ENCODE measurements at regions not wholly inside any gene's neighbourhood (a gene's known extent, or its start where the extent isn't known, plus 50 kb on each side); places are given as distances from the start of the nearest gene placed in this dataset.

- no peak for DNase-seq
These were observed 310.7 kb upstream of the CDH4 start for GRCh38 chr20:60941379-60941778.

GRCh38 chr20:60947819-60948218 lies 304.2 kb upstream of the CDH4 start:
- H3K9me3 ChIP-seq = no peaks in the 10 kb centered on the region
- TF ChIP-seq CTCF (IDR thresholded peaks at IDR 0.05) = no peak
- peaks cover 0 to 9% (median 0%) of the 10 kb centered on the region in 7 donors for H3K27me3 ChIP-seq
- no peak overlapping the region for H3K4me3 ChIP-seq
- intact Hi-C loops (cut with DNase I) = no loop called here
- H3K4me1 ChIP-seq = no peaks in the 10 kb centered on the region
- no peak overlapping the region for H3K27ac ChIP-seq
- 82 to 85% methylated on average over 7 of the region's 7 CpGs for WGBS, 2 donors
- ATAC-seq (no peak), DNase-seq (no peak)
- H3K36me3 ChIP-seq = no peaks in the 10 kb centered on the region

More at GRCh38 chr20:60941379-60941778, 310.7 kb upstream of the CDH4 start:
- H3K4me3 ChIP-seq = no peak overlapping the region
- H3K27ac ChIP-seq = no peak overlapping the region
- H3K36me3 ChIP-seq = no peaks in the 10 kb centered on the region
- 75 to 86% methylated on average over 6 of the region's 6 CpGs for WGBS, 2 donors
- no peak for TF ChIP-seq CTCF (IDR thresholded peaks at IDR 0.05)
- H3K9me3 ChIP-seq = no peaks in the 10 kb centered on the region
- intact Hi-C loops (cut with DNase I) = no loop called here
- no peaks in the 10 kb centered on the region for H3K4me1 ChIP-seq
- peaks cover 0 to 23% (median 0%) of the 10 kb centered on the region in 7 donors for H3K27me3 ChIP-seq
- ATAC-seq = no peak

GRCh38 chr20:60948224-60948623 lies 303.8 kb upstream of the CDH4 start:
- H3K4me3 ChIP-seq = no peak overlapping the region
- H3K36me3 ChIP-seq = no peaks in the 10 kb centered on the region
- peaks cover 0 to 9% (median 0%) of the 10 kb centered on the region in 7 donors for H3K27me3 ChIP-seq
- no peaks in the 10 kb centered on the region for H3K4me1 ChIP-seq
- intact Hi-C loops (cut with DNase I) = no loop called here
- H3K9me3 ChIP-seq = no peaks in the 10 kb centered on the region
- no peak overlapping the region for H3K27ac ChIP-seq
- no peak for ATAC-seq
- TF ChIP-seq CTCF (IDR thresholded peaks at IDR 0.05) = no peak
- no peak for DNase-seq
- 86% methylated on average over 8 of the region's 8 CpGs for WGBS, 2 donors

- intact Hi-C loops (cut with DNase I) = no loop called here
These were observed 301.5 kb upstream of the CDH4 start for GRCh38 chr20:60950561-60950960.

More at GRCh38 chr20:60950561-60950960, 301.5 kb upstream of the CDH4 start:
- Histone ChIP-seq H3K4me1 (no peaks in the 10 kb centered on the region), H3K27ac (no peak overlapping the region), H3K9me3 (no peaks in the 10 kb centered on the region), H3K4me3 (no peak overlapping the region), H3K36me3 (no peaks in the 10 kb centered on the region), H3K27me3 (peaks cover 0 to 6% (median 0%) of the 10 kb centered on the region in 7 donors)
- TF ChIP-seq CTCF (IDR thresholded peaks at IDR 0.05) = no peak
- DNase-seq (no peak), ATAC-seq (no peak)
- 78 to 88% methylated on average over 5 of the region's 5 CpGs for WGBS, 2 donors

Measured in heart right ventricle (tissue), 16 donors.